Memory B cell (primary cell): ENCODE measurements at regions not wholly inside any gene's neighbourhood (a gene's known extent, or its start where the extent isn't known, plus 50 kb on each side); places are given as distances from the start of the nearest gene placed in this dataset.
"Not testable (repeated sequence)": the region's sequence is repeated elsewhere in the genome, so short reads cannot be mapped to it uniquely, and the experiment has no call there.

Experiments
- ATAC-seq: fragments of 150-1000 bp; cut with Tn5 transposase; 2 replicates; pipeline ENCODE4 v1.10.0; 2021; ENCODE audit warnings: low read depth, mild to moderate bottlenecking, moderate library complexity
- DNase-seq, 2 donors: peaks; one replicate each; pipeline ENCODE4 v3.0.0; 2022; ENCODE audit warnings: low spot score in 2 of 2
- H3K27ac Mint-ChIP-seq: one replicate; pipeline ENCODE4 v1.8.0; 2022; ENCODE audit warnings: mild to moderate bottlenecking, moderate library complexity, mixed read lengths
- H3K27me3 Mint-ChIP-seq: one replicate; pipeline ENCODE4 v1.8.0; 2022; ENCODE audit warnings: mixed read lengths
- H3K36me3 Mint-ChIP-seq: one replicate; pipeline ENCODE4 v1.8.0; 2022; ENCODE audit warnings: mild to moderate bottlenecking, mixed read lengths
- H3K4me1 Mint-ChIP-seq: one replicate; pipeline ENCODE4 v1.8.0; 2022; ENCODE audit warnings: mixed read lengths
- H3K4me3 Mint-ChIP-seq: one replicate; pipeline ENCODE4 v1.8.0; 2022; ENCODE audit warnings: mild to moderate bottlenecking, moderate library complexity, mixed read lengths
- H3K9me3 Mint-ChIP-seq: one replicate; pipeline ENCODE4 v1.8.0; 2022; ENCODE audit warnings: mixed read lengths

GRCh38 chrX:8043121-8043520, 115.9 kb upstream of the PNPLA4 start:
- H3K9me3 Mint-ChIP-seq: peaks cover 2% of the 10 kb centered on the region
- H3K4me1 Mint-ChIP-seq: peaks cover 8% of the 10 kb centered on the region
- no peaks in the 10 kb centered on the region for H3K27me3 Mint-ChIP-seq
- peaks cover 2% of the 10 kb centered on the region for H3K36me3 Mint-ChIP-seq
- H3K27ac Mint-ChIP-seq: no peak overlapping the region
- H3K4me3 Mint-ChIP-seq: no peak overlapping the region
- ATAC-seq (no peak), DNase-seq (no peak)

GRCh38 chrX:8042304-8042703, 115.1 kb upstream of the PNPLA4 start:
- Mint-ChIP-seq H3K4me3 (no peak overlapping the region), H3K27me3 (no peaks in the 10 kb centered on the region), H3K4me1 (peaks cover 10% of the 10 kb centered on the region), H3K9me3 (peaks cover 2% of the 10 kb centered on the region), H3K36me3 (peaks cover 2% of the 10 kb centered on the region), H3K27ac (no peak overlapping the region)
- ATAC-seq: no peak
- no peak for DNase-seq

- H3K27ac Mint-ChIP-seq: not testable (repeated sequence)
These were observed 112.5 kb upstream of the PNPLA4 start for GRCh38 chrX:8039711-8040110.

DNA sequence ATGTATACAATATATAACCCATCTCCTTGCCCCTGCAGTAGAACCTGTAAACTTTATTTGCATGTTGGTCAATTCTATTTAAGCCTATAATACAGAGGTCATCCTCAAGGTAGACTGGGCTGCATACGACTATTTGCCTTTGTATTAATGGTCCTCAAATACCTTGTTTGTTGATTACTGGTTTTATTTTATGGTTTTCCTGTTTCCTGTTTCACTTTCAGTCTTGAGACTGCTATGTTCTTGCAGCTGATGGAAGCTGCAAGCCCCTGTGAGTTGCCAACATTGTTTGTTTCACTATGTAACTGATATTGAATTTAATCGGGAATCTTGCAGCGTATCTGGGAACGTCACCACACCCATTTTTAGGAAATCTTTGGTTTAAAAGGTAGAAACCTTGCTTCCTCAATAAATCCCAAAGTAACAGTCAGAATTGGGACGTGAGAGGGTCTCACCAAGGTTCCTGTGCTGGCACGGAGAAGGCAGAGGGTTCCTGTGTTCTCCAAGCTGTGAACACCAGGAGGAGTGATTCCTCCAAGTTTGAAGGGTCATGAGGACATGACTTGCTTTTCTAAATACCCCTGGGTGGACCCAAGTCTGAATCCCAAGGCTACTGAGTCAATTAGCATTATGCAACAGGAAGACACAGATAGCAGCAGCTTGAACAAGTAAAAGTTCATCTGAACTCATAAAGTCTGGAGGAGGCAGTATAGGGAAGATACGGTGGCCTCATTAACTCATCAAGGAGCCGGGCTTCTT, 110.6 kb upstream of the PNPLA4 start:
- DNase-seq (no peak), ATAC-seq (no peak)
- peaks cover 10% of the 10 kb centered on the region for H3K4me1 Mint-ChIP-seq
- H3K9me3 Mint-ChIP-seq: no peaks in the 10 kb centered on the region
- H3K27me3 Mint-ChIP-seq: no peaks in the 10 kb centered on the region
- no peaks in the 10 kb centered on the region for H3K36me3 Mint-ChIP-seq
- H3K27ac Mint-ChIP-seq: no peak overlapping the region
- H3K4me3 Mint-ChIP-seq: peak overlapping the region; percentile 55

More at GRCh38 chrX:8039711-8040110, 112.5 kb upstream of the PNPLA4 start:
- not testable (repeated sequence) for H3K4me3 Mint-ChIP-seq, ATAC-seq, H3K27me3 Mint-ChIP-seq, H3K9me3 Mint-ChIP-seq, H3K36me3 Mint-ChIP-seq, DNase-seq, H3K4me1 Mint-ChIP-seq

DNA sequence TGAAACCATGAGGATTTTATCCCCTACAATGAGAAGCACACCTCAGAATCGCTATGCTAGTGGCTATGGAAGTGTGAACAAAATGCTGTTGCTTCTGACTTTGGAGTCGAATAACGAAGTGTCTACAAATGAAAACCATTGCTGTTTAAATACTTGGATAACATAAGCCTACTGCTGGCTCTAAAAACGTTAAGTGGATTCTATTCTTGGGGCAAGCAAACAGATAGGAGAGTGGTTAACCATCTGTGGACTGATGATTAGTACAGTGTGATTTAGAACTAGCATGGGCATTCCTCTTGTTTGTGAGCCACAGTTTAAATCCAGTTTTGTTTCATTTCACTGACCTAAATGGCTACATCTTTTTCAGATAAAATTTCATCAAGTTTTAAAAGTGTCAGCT, 109.7 kb upstream of the PNPLA4 start:
- Mint-ChIP-seq H3K27me3 (no peaks in the 10 kb centered on the region), H3K36me3 (no peaks in the 10 kb centered on the region), H3K9me3 (no peaks in the 10 kb centered on the region), H3K4me3 (no peak overlapping the region), H3K27ac (no peak overlapping the region), H3K4me1 (peaks cover 10% of the 10 kb centered on the region)
- DNase-seq (no peak), ATAC-seq (no peak)

GRCh38 chrX:8034058-8034457, 106.8 kb upstream of the PNPLA4 start:
- no peaks in the 10 kb centered on the region for H3K9me3 Mint-ChIP-seq
- ATAC-seq (no peak), DNase-seq (no peak)
- H3K27me3 Mint-ChIP-seq: no peaks in the 10 kb centered on the region
- no peak overlapping the region for H3K27ac Mint-ChIP-seq
- no peak overlapping the region for H3K4me3 Mint-ChIP-seq
- H3K4me1 Mint-ChIP-seq: peaks cover 8% of the 10 kb centered on the region
- no peaks in the 10 kb centered on the region for H3K36me3 Mint-ChIP-seq

- Mint-ChIP-seq H3K9me3 (no peaks in the 10 kb centered on the region), H3K4me3 (no peak overlapping the region), H3K27me3 (no peaks in the 10 kb centered on the region), H3K4me1 (peaks cover 5% of the 10 kb centered on the region), H3K27ac (no peak overlapping the region), H3K36me3 (no peaks in the 10 kb centered on the region)
- no peak for ATAC-seq
- no peak for DNase-seq
These were observed 106.0 kb upstream of the PNPLA4 start for GRCh38 chrX:8033175-8033574.

DNA sequence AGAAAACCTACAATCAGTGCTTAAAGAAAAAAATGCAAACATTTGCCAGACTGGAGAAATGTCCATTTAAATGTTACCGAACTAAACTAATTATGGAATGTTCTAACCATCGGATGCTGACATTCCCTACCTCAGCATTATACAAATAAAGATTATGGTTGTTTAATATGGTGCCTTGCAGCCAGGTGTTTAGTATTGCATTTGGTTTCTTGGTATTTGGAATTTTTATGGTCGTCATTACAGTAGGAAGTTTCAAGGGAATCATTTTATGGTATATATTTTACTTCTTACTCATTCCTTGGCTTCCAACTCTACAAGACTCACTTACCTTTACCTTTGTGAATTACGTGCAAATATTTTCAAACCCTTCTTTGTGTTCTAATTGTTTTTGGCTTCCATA, 103.1 kb upstream of the PNPLA4 start:
- Mint-ChIP-seq H3K4me3 (no peak overlapping the region), H3K27ac (no peak overlapping the region)
- no peak for ATAC-seq

GRCh38 chrX:8027827-8028226, 100.6 kb upstream of the PNPLA4 start:
- H3K9me3 Mint-ChIP-seq: peaks cover 8% of the 10 kb centered on the region
- no peak overlapping the region for H3K27ac Mint-ChIP-seq
- ATAC-seq: no peak
- H3K4me3 Mint-ChIP-seq: no peak overlapping the region
- H3K36me3 Mint-ChIP-seq: peaks cover 8% of the 10 kb centered on the region
- no peak for DNase-seq
- peaks cover 1% of the 10 kb centered on the region for H3K27me3 Mint-ChIP-seq
- no peaks in the 10 kb centered on the region for H3K4me1 Mint-ChIP-seq

More for the DNA sequence above, 103.1 kb upstream of the PNPLA4 start:
- DNase-seq: no peak
- Mint-ChIP-seq H3K9me3 (peaks cover 6% of the 10 kb centered on the region), H3K36me3 (peaks cover 8% of the 10 kb centered on the region), H3K27me3 (no peaks in the 10 kb centered on the region), H3K4me1 (no peaks in the 10 kb centered on the region)

- Mint-ChIP-seq H3K9me3 (peaks cover 8% of the 10 kb centered on the region), H3K4me3 (no peak overlapping the region), H3K36me3 (peaks cover 8% of the 10 kb centered on the region), H3K27me3 (peaks cover 1% of the 10 kb centered on the region), H3K27ac (no peak overlapping the region), H3K4me1 (no peaks in the 10 kb centered on the region)
- no peak for DNase-seq
- no peak for ATAC-seq
These were observed 98.5 kb upstream of the PNPLA4 start for GRCh38 chrX:8025705-8026104.

DNA sequence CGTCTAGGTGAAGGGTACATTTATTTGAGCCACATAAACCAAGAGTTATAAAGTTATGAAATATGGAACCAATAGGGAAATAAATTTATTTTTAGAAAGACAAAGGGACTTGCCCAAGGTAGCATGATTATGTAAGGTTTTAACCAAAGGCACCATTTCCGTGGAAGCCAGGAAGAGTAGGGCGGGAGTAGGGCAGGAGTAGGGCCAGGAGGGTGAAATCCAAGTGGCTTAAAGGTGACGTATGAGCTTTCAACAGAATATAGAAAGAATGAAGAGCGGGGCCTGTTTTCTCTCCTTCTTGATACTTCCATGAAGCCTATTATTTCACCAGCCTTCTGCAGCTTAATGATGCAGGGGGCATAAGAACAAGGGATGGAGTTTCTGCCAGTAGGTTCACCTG, 91.7 kb upstream of the PNPLA4 start:
- H3K27me3 Mint-ChIP-seq: peaks cover 1% of the 10 kb centered on the region
- no peak overlapping the region for H3K27ac Mint-ChIP-seq
- no peak for DNase-seq
- H3K4me3 Mint-ChIP-seq: no peak overlapping the region
- no peak for ATAC-seq
- H3K9me3 Mint-ChIP-seq: peaks cover 2% of the 10 kb centered on the region
- no peaks in the 10 kb centered on the region for H3K4me1 Mint-ChIP-seq
- no peaks in the 10 kb centered on the region for H3K36me3 Mint-ChIP-seq

DNA sequence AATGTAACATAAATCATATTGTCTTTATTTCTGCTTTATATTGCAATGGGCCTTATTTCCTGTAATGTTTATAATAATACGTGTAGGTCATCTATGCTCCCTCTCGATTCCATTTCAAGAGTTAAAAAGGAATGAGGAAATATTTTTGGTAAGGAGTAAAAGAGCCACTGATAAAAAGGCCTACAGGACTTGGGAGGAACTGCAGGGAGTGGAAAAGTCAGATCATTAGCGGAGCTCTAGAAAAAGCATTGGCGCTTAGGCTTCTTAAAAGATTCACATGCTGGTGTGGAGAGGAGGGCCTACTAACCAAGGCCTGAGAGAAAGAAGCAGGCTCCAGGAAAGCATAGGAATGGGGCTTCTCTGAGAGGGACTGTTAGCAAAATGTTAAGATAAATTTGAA, 82.9 kb upstream of the PNPLA4 start:
- peaks cover 3% of the 10 kb centered on the region for H3K4me1 Mint-ChIP-seq
- H3K9me3 Mint-ChIP-seq: no peaks in the 10 kb centered on the region
- DNase-seq: no peak
- no peak overlapping the region for H3K27ac Mint-ChIP-seq
- no peak overlapping the region for H3K4me3 Mint-ChIP-seq
- H3K36me3 Mint-ChIP-seq: no peaks in the 10 kb centered on the region
- H3K27me3 Mint-ChIP-seq: no peaks in the 10 kb centered on the region
- ATAC-seq: no peak

GRCh38 chrX:8005678-8006347, 78.6 kb upstream of the PNPLA4 start:
- DNase-seq (no peak), ATAC-seq (no peak)
- H3K4me3 Mint-ChIP-seq: no peak overlapping the region
- H3K27me3 Mint-ChIP-seq: no peaks in the 10 kb centered on the region
- no peak overlapping the region for H3K27ac Mint-ChIP-seq
- peaks cover under 1% of the 10 kb centered on the region for H3K4me1 Mint-ChIP-seq
- no peaks in the 10 kb centered on the region for H3K36me3 Mint-ChIP-seq
- no peaks in the 10 kb centered on the region for H3K9me3 Mint-ChIP-seq

DNA sequence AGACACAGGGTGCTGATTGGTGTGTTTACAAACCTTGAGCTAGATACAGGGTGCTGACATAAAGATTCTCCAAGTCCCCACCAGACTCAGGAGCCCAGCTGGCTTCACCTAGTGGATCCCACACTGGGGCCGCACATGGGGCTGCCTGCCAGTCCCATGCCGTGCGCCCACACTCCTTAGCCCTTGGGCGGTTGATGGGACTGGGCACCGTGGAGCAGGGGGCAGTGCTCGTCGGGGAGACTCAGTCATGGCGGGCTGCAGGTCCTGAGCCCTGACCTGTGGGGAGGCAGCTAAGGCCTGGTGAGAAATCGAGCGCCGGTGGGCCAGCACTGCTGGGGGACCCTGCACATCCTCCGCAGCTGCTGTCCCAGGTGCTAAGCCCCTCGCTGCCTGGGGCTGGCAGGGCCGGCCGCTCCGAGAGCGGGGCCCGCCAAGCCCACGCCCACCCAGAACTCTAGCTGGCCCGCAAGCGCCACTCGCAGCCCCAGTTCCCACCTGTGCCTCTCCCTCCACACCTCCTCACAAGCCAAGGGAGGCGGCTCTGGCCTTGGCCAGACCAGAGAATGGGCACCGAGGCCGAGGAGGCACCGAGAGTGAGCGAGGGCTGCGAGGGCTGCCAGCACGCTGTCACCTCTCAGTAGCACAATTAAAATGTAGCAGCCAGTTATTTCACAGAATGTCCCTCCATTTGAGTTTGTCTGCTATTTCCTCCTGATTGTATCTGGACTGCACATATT, 76.1 kb upstream of the PNPLA4 start:
- no peak overlapping the region for H3K27ac Mint-ChIP-seq
- H3K27me3 Mint-ChIP-seq: no peaks in the 10 kb centered on the region
- no peak for ATAC-seq

More for the DNA sequence above, 76.1 kb upstream of the PNPLA4 start:
- Mint-ChIP-seq H3K36me3 (no peaks in the 10 kb centered on the region), H3K4me1 (no peaks in the 10 kb centered on the region), H3K9me3 (no peaks in the 10 kb centered on the region), H3K4me3 (no peak overlapping the region)
- DNase-seq: no peak
